ENCODE measurements at regions not wholly inside any gene's neighbourhood (a gene's known extent, or its start where the extent isn't known, plus 50 kb on each side); places are given as distances from the start of the nearest gene placed in this dataset.

DNA sequence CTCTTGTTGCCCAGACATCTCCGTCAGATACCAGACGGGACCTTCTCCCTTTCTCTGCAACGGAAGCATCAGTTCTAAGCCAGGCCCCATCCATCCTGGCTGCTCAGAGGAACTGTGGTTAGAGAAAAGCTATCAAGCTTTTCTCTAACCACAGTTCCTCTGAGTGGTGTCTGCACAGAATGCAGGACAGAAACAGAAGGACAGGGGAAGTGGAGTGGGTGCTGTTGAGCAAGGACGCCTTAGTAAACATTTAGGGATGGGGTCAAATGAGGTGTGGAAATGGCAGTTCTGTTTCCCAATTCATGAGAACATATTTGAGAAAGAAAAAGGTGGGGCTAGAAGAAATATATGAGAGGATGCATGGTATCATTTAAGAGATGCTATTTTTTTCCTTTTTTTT lies 283.8 kb downstream of the CRLF2 start:
- H3K27ac Mint-ChIP-seq (ENCODE audit: unreplicated experiment), result no peak overlapping the region
- DNase-seq (ENCODE audit: low read depth, low spot score), result no peak
- H3K36me3 Mint-ChIP-seq (ENCODE audit: low read depth), result no peaks in the 10 kb centered on the region
- H3K4me3 Mint-ChIP-seq, result no peak overlapping the region
- H3K4me1 Mint-ChIP-seq, result no peaks in the 10 kb centered on the region
- TF ChIP-seq, protein P1, sequence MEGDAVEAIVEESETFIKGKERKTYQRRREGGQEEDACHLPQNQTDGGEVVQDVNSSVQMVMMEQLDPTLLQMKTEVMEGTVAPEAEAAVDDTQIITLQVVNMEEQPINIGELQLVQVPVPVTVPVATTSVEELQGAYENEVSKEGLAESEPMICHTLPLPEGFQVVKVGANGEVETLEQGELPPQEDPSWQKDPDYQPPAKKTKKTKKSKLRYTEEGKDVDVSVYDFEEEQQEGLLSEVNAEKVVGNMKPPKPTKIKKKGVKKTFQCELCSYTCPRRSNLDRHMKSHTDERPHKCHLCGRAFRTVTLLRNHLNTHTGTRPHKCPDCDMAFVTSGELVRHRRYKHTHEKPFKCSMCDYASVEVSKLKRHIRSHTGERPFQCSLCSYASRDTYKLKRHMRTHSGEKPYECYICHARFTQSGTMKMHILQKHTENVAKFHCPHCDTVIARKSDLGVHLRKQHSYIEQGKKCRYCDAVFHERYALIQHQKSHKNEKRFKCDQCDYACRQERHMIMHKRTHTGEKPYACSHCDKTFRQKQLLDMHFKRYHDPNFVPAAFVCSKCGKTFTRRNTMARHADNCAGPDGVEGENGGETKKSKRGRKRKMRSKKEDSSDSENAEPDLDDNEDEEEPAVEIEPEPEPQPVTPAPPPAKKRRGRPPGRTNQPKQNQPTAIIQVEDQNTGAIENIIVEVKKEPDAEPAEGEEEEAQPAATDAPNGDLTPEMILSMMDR (conservative IDR thresholded peaks at IDR 0.05), result no peak
- no peaks in the 10 kb centered on the region for H3K9me3 Mint-ChIP-seq
- H3K27me3 Mint-ChIP-seq (ENCODE audit: low read depth), result peaks cover 3% of the 10 kb centered on the region

DNA sequence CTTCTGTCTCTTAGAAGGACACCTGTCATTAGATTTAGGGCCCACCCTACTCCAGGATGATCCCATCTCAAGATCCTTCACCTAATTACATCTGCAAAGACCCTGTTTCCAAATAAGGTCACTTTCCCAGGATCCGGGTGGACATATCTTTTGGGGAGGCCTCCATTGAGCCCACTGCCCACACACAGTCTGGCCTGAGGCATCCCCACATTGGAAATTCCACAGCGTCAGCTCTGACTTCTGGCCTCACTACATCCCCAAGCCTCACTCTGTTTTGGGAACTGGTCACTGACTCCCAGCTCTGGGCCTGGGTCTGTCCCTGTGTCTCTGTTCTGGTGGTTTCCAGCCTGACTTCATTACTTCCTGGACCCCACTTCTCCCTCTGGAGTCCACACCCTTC lies 285.5 kb downstream of the CRLF2 start:
- Mint-ChIP-seq H3K27ac (ENCODE audit: unreplicated experiment) (no peak overlapping the region), H3K27me3 (ENCODE audit: low read depth) (peaks cover 3% of the 10 kb centered on the region), H3K36me3 (ENCODE audit: low read depth) (no peaks in the 10 kb centered on the region), H3K9me3 (no peaks in the 10 kb centered on the region), H3K4me1 (no peaks in the 10 kb centered on the region), H3K4me3 (no peak overlapping the region)
- TF ChIP-seq, protein P1 (conservative IDR thresholded peaks at IDR 0.05), result no peak
- no peak for DNase-seq (ENCODE audit: low read depth, low spot score)

DNA sequence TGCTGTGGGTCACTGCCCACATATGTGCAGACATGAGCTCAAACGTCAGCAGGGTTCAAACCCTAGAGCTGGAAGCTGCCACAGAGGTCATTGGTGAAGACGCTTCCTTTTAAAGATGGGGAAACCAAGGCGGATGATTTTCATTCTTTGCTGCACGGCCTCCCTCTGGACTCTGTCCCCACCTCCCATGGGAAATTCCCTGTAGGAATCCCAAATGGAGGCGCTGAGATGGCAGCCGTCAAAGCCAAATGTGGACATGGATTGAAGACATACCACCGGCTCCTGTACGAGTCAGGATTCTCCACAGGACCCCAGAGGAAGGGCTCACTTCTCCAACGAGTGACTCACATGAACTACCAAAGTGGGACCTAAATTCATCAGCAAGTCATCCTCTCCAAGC lies 286.4 kb downstream of the CRLF2 start:
- H3K4me1 Mint-ChIP-seq, result no peaks in the 10 kb centered on the region
- H3K4me3 Mint-ChIP-seq, result no peak overlapping the region
- H3K27ac Mint-ChIP-seq (ENCODE audit: unreplicated experiment), result no peak overlapping the region
- TF ChIP-seq, protein P1 (conservative IDR thresholded peaks at IDR 0.05), result no peak
- H3K27me3 Mint-ChIP-seq (ENCODE audit: low read depth), result peaks cover 3% of the 10 kb centered on the region
- no peaks in the 10 kb centered on the region for H3K9me3 Mint-ChIP-seq
- DNase-seq (ENCODE audit: low read depth, low spot score), result no peak
- no peaks in the 10 kb centered on the region for H3K36me3 Mint-ChIP-seq (ENCODE audit: low read depth)

DNA sequence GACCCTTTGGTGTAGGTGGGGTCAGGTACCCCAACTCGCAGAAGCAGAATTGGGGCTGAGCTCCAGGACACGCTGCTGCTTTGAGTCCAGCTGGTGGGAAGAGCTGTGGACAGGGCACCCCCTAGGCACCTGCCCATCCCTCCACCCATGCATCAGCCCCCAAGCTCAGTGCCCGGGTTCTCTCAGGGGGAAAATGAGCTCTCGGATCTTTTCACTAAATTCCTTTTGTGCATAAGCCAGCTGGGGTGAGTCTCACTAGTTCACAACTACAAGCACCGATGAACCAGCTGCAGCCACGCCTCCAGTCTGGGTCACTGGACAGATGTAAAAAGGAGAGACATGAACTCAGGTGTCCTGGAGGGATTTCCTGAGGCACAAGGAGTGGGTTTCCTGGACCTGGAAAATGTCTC lies 286.8 kb downstream of the CRLF2 start:
- no peak overlapping the region for H3K27ac Mint-ChIP-seq (ENCODE audit: unreplicated experiment)
- TF ChIP-seq, protein P1 (conservative IDR thresholded peaks at IDR 0.05), result no peak

DNA sequence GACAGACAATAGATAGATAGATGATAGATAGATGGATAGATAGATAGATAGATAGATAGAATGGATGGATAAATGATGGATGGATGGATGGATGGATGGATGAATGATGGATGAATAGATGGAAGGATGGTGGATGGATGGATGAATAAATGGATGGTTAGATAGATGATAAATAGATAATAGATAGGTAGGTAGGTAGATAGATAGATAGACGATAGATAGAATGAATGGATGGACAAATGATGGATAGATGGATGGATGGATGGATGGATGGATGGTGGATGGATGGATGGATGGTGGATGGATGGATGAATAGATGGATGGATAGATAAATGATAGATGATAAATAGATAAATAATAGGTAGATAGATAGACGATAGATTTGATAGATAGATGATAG lies 287.4 kb downstream of the CRLF2 start:
- Mint-ChIP-seq H3K4me1 (peaks cover 4% of the 10 kb centered on the region), H3K9me3 (no peaks in the 10 kb centered on the region), H3K4me3 (no peak overlapping the region), H3K36me3 (ENCODE audit: low read depth) (no peaks in the 10 kb centered on the region), H3K27me3 (ENCODE audit: low read depth) (peaks cover 3% of the 10 kb centered on the region), H3K27ac (ENCODE audit: unreplicated experiment) (no peak overlapping the region)
- DNase-seq (ENCODE audit: low read depth, low spot score), result no peak
- TF ChIP-seq, protein P1 (conservative IDR thresholded peaks at IDR 0.05), result no peak

More for the DNA sequence above, 286.8 kb downstream of the CRLF2 start:
- no peak for DNase-seq (ENCODE audit: low read depth, low spot score)
- H3K27me3 Mint-ChIP-seq (ENCODE audit: low read depth), result peaks cover 3% of the 10 kb centered on the region
- no peak overlapping the region for H3K4me3 Mint-ChIP-seq
- H3K9me3 Mint-ChIP-seq, result no peaks in the 10 kb centered on the region
- H3K4me1 Mint-ChIP-seq, result no peaks in the 10 kb centered on the region
- H3K36me3 Mint-ChIP-seq (ENCODE audit: low read depth), result no peaks in the 10 kb centered on the region

DNA sequence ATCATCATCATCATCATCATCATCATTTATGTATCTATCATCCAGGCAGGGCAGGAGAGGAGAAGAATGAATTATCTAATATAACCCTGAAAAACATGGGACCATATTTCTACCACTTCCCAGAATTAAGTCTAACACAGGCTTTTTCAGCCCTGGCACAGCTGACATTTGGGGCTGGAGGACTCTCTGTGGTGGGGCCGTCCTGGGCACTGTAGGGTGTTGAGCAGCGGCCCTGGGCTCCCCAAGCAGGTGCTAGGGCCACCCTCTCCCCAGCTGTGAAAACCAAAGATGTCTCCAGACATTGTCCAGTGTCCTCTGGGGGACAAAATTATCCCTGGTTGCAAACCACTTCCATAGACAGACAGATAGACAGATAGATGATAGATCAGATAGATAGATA lies 288.4 kb downstream of the CRLF2 start:
- DNase-seq (ENCODE audit: low read depth, low spot score), result no peak
- H3K27ac Mint-ChIP-seq (ENCODE audit: unreplicated experiment), result no peak overlapping the region
- H3K4me1 Mint-ChIP-seq, result peaks cover 4% of the 10 kb centered on the region
- H3K36me3 Mint-ChIP-seq (ENCODE audit: low read depth), result no peaks in the 10 kb centered on the region
- TF ChIP-seq, protein P1 (conservative IDR thresholded peaks at IDR 0.05), result no peak
- no peaks in the 10 kb centered on the region for H3K27me3 Mint-ChIP-seq (ENCODE audit: low read depth)
- H3K4me3 Mint-ChIP-seq, result no peak overlapping the region
- no peaks in the 10 kb centered on the region for H3K9me3 Mint-ChIP-seq
